ENCODE measurements at regions not wholly inside any gene's neighbourhood (a gene's known extent, or its start where the extent isn't known, plus 50 kb on each side); places are given as distances from the start of the nearest gene placed in this dataset.
"Not testable (repeated sequence)": the region's sequence is repeated elsewhere in the genome, so short reads cannot be mapped to it uniquely, and the experiment has no call there.

DNA sequence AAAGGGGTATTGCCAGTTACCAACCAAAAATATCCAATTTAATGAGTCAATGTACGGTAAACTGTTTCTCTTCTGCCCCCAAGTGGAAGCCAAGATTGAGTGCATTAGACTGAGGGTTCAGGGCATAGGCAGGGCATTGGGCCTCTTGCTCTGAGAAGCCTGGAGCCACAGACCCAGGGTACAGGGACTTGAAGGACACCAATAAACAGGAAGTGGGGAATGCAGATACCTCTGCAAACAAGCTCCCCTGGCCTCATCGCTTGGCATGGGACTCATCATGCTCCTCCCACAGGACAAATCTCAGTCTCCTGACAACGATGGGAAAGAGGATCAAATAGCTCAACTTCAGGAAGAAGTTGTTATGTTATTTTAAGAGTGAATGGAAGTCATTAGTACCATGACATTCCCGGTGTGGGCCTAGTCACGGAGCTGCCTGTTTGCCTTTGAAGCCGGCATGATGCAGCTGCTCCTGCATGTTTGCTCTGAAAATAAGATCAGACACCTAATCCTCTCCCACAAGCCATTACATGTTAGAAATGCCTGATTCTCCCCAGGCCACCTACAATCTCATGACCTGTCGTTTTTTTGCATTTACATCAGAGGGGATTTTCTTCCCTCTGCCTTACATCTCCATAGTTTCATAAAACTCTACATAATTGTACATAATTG is 224.2 kb downstream of the RCHY1 start:
- Histone ChIP-seq H3K27ac (no peak overlapping the region), H3K4me3 (no peak overlapping the region)

DNA sequence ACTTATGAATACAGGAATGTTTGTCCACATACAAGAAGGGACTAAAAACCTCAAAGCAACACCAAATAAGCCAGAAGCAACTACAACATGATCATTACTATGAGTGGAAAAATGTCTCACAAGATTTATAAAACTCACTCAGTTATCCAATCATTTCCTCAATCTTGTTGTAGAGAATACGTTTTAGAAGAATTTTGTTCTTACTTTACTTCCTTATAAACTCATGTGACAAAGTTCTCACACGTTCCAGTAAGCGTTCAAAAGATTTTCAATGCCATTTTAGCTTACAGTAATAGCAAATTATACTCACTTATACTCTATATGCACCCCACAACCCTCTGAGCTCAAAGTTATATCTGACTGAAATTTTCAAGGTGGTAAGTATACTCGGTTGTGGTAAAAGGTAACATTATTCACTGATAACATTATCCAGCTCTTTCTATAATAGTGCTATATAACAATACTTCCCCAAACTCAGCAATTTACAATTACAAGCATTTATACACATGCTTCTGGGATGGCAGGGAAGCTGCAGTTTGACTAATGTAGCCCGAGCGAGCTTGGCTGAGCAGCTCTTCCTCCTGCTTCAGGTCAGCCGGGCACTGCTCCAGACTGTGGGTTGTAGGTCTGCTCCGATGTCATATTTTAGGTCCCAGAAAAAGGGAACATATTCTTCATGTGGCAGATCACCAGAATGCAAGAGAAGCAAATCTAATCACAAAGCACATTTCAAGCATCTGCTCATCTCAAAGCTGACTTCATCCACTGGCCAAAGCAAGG is 226.3 kb downstream of the RCHY1 start:
- Histone ChIP-seq H3K4me3 (no peak overlapping the region), H3K27ac (no peak overlapping the region)

DNA sequence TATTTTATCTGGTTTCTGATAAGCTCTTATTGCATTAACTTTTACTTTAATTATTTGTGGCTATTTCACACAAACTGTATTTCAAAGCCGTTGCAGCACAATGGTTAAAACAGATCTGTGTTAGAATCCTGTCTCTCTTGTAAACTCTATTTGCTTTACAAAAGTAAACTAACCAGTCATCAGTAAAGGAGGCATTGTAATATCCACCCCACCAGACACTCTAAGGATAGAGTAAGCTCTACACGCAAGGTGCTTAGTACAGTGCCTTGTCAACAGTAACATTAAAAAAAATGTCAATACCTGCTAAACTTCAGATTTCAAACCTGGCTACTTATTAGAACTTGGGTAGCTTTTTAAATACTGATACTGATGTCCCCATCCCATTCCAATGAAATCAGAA is 228.4 kb downstream of the RCHY1 start:
- Histone ChIP-seq H3K27ac (no peak overlapping the region), H3K4me3 (no peak overlapping the region)

DNA sequence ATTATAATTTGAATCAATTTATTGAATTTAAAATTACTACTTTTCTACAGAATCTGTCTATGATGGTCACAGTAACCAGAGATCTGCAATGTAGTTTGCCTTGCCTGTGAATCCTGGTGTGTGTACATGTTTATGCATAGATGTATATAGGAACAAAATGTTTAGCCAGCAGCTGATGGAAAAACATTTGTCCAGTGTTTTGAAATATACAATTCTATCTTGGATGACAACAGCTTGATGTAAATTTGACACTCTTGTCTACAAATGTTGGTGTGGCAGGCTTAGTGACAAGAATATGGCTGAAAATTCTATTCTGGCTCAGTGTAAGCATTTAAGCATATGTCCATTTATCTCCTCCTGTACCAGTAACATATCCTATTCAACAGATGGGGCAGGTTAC is 229.4 kb downstream of the RCHY1 start:
- Histone ChIP-seq H3K27ac (no peak overlapping the region), H3K4me3 (no peak overlapping the region)

DNA sequence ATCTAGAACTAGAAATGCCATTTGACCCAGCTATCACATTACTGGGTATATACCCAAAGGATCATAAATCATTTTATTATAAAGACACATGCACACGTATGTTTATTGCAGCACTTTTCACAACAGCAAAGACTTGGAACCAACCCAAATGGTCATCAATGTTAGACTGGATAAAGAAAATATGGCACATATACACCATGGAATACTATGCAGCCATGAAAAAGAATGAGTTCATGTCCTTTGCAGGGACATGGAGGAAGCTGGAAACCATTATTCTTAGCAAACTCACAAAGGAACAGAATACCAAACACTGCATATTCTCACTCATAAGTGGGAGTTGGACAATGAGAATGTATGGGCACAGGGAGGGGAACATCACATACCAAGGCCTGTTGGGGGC is 233.7 kb downstream of the RCHY1 start:
- H3K4me3 ChIP-seq, H3K27ac ChIP-seq: not testable (repeated sequence)

DNA sequence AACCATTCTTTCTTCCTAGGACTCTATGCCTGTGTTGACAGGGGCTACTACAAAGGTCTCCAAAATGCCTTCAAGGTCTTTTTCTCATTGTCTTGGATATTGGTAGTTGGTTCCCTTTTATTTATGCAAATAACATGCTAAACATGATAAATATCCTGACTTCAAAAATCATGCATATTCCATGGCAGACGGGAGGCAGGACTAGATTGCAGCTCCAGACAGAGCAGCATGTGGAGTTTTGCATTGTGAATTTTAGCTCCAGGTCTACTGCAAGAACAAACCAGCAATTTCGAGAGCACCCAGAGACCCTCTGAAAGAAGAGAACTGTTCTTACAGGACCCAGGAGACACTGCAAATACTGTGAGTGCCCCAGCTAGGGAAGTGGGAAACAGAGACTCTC is 254.9 kb downstream of the RCHY1 start:
- no peak overlapping the region for H3K27ac ChIP-seq
- no peak overlapping the region for H3K4me3 ChIP-seq

DNA sequence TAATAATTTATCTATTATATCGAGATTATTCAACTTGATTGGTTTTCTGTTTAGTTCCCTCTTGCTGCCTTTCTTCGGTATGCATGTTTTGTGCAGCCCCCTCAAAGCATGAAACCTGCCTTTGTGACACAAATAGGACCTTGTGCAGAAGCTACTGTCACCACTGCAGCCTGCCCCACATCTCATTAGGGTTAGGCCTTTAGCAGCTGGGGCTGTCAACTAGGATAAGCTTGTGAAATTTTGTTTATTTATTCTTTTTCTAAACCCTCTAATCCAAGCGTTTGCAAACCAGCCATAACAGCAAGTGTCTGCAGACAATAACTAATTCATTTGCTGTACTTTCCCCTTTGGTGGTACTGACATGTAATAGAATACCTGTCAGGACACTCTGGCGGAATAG is 258.9 kb downstream of the RCHY1 start:
- Histone ChIP-seq H3K4me3 (no peak overlapping the region), H3K27ac (no peak overlapping the region)

DNA sequence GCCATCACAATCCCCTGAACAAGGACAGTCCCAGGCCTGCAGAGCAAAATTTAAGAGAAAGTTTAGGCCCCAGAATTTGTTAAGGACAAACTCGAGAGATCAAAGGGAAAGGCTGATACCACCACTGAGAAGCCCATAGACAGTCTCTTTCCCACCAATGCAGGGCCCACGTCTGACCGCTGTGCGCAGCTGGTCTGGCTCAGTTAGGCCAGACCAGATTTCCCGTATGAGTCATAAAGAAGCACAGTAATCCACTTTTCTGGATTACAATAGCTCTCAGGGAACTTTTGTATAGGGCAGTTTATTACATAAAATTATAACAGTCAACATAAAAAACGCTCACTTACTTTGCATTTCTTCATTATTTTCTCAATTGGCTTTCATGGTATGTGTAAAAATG is 259.5 kb downstream of the RCHY1 start:
- Histone ChIP-seq H3K27ac (no peak overlapping the region), H3K4me3 (no peak overlapping the region)

DNA sequence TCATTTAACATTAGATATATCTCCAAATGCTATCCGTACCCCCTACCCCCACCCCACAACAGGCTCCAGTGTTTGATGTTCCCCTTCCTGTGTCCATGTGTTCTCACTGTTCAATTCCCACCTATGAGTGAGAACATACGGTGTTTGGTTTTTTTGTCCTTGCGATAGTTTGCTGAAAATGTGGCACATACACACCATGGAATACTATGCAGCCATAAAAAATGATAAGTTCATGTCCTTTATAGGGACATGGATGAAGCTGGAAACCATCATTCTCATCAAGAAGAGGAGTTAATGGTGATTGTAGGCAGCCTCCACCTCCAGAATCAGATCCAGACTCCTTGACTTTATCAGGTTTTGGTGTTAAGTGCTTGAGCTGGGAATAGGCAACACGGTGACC is 261.1 kb downstream of the RCHY1 start:
- not testable (repeated sequence) for H3K4me3 ChIP-seq, H3K27ac ChIP-seq

DNA sequence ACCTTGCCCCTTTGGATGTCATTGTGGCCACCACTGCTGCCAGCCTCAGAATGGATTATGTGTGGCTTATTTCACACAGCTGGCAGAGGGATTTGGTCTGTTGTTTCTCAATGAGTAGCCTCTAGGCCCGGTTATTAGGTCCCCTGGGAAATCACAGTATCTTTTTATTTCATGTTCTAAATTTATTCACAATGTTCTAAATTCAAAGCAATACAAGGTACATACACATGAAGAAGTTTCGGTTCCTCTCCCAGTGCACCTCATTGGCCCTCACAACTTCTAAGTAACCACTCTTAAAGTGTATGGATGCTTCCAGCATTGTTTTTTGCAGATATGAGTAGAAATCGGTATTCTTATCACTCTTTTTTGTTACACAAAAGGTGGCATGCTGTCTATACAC is 262.7 kb downstream of the RCHY1 start:
- H3K4me3 ChIP-seq = no peak overlapping the region
- no peak overlapping the region for H3K27ac ChIP-seq

DNA sequence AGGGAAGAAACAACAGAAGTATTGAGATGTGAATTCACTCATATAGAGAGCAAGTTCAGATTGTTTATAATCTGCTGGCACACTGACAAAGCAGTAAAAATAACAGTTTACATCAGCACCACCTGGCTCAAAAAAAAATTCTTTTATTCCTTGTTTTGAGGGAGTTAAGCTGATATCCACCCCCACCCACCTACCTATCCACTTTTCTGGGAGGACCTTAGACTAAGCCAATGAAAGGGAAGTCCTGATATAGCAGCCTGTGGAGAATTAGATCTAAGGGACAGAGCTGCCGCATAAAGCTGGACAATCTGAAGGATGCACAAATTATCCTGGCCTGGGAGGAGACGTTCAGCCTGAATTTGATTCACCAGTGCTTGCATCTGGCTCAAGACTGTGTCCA is 264.5 kb downstream of the RCHY1 start:
- no peak overlapping the region for H3K27ac ChIP-seq
- no peak overlapping the region for H3K4me3 ChIP-seq

DNA sequence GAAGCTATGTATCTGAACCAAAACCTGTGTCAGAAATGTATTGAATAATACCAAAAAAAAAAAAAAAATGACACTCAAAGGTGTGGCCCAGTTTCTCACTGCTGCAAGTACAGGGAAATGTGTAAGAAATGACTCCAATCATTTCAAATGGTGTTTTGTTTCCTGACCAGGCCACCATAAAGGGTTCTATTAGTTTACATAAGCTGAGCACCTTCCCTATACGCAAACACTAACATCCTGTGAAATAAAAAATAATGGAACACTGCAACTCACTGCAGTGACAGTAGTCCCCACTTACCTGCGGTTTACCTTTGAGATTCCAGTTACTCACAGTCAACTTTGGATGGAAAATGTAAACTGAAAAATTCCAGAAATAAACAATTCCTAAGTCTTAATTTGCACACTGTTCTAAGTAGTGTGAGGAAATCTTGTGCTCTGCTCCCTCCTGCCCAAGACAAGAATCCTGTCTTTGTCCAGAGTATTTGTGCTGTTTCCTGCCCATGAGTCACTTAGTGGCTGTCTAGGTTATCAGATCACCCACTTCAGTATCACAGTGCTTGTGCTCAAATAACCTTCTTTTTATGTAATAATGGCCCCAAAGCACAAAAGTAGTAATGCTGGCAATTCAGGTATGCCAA is 265.3 kb downstream of the RCHY1 start:
- Histone ChIP-seq H3K4me3 (no peak overlapping the region), H3K27ac (no peak overlapping the region)

DNA sequence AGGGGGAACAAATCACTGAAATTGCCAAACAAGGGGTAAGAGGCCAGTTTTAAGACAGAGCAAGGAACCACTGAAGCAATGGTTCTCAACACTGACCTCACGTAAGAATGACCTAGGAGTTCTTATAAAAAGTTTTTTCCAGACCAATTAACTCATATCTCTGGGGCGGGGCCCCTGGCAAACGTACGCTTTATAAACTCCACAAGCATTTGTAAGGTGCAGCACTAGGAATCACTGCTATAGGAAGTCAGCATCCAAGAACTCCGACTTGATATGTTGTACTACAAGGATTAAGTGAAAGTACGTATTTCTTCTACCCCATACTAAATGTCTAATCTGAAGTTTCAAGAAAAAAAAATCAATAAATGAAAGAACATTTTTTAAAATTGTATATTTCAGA is 269.9 kb downstream of the RCHY1 start:
- Histone ChIP-seq H3K4me3 (no peak overlapping the region), H3K27ac (no peak overlapping the region)

DNA sequence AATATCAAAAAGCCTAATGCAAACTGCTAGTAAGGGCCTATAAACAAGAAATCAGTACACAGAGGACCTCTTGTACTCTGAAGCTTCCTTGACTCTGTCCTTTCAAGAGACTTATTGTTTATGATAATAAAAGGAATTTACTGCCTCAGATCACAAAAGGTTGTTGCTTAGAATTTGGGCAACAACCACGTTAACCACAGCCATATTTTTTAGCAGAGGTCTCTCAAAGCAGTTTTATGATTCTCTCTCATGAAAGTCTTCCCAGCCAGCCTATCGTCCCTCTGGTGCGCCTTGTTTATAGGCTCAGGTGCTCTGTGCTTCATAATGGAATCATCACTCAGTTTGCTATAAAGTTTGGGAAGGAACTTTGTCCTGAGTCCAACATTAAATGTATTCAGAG is 270.6 kb downstream of the RCHY1 start:
- no peak overlapping the region for H3K4me3 ChIP-seq

DNA sequence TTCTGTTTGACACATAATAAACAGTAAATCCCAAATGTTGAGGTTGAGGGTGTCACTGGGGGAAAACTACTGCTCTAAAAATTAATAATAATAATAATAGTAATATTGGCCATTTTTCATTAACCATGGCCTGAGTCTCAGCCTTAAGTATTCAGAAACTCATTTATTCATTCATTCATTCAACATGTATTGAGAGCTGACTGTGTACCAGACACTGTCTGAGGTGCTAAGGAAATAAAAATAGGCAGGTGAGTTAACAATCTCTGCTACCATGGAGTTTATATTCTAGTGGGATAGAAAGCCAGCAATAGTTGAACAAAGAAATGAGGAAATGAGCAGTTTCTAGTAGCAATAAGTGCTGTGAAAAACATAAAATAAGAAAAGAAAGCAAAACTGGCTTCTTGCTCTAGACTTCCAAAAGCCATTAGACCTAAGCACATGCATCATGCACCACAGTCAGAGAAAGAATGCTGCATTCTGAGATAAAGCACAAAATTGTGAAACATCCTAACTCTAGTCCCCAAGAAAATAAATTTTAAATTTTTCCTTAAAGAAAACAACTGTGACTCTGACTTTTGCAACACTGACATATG is 278.7 kb downstream of the RCHY1 start:
- no peak overlapping the region for H3K27ac ChIP-seq

More for the DNA sequence above, 270.6 kb downstream of the RCHY1 start:
- no peak overlapping the region for H3K27ac ChIP-seq

DNA sequence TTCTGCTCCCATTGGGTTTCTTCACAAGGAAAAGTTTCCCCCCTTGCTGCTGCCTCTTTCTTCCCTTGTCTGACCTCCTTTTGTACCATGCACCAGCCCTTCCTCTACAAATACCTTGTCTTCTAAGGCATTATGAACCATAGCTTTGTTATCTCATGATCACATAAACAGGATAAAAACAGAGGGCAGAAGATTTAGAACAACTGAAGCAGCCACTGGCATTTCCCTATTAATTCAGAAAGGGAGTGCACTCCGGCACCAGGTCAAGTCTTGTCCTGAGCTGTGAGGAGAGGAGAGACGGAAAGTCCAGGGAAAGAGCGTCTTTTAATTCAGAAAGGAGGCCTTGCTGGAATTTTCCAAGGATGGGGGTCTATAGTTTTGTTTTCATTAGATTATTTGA is 281.7 kb downstream of the RCHY1 start:
- no peak overlapping the region for H3K27ac ChIP-seq
- no peak overlapping the region for H3K4me3 ChIP-seq

More for the DNA sequence above, 278.7 kb downstream of the RCHY1 start:
- H3K4me3 ChIP-seq = no peak overlapping the region

DNA sequence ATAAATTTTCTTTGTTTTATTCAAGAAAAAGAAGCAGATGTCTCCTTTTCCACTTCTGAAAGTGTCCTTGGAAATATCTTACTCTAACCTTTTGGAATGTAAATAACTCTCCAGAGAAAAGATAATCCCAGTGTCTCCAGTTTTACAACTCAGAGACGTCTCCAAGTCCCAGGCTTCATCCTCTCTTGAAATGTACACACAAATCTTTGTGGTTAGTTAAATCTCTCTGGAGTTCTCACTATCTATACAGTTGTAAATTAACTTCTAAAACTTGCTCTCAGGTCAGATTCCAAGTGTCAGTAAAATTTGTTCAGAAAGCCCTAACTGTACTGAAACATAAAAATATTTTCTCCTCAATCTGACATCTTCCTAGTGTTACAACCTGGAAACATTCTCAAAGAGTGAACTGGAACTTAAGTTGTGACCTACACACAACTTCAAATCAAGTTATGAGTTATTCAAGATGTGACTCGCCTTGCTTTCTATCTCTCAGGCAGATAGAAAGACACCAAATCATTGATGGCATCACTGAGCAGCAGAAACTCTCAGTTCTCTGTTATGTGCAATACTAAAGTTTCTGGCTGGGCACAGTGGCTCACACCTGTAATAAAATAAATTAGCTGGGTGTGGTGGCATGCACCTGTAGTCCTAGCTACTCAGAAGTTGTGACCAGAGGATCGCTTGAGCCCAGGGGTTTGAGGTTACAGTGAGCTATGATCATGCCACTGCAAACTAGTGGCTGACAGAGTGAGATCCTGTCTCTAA is 284.2 kb downstream of the RCHY1 start:
- Histone ChIP-seq H3K27ac (no peak overlapping the region), H3K4me3 (no peak overlapping the region)

DNA sequence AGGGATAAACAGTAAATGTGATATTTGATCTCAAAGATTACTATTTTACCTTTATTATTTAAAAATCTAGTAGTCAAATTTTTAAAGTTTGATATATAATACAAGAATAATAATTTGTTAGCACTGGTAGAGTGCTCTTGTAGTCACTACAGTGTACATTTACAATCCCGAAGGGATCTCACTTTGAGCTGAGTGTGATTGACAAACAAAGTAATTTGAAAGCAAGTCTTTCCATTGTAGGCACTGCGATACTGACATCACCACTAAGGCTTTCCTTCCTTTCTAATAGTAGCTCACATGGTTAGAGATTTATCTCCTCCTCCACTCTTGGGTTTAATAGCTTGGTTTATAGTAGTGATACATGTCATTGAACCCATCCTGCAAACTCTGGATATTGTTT is 280.6 kb downstream of the PARM1 start:
- Histone ChIP-seq H3K4me3 (no peak overlapping the region), H3K27ac (no peak overlapping the region)

DNA sequence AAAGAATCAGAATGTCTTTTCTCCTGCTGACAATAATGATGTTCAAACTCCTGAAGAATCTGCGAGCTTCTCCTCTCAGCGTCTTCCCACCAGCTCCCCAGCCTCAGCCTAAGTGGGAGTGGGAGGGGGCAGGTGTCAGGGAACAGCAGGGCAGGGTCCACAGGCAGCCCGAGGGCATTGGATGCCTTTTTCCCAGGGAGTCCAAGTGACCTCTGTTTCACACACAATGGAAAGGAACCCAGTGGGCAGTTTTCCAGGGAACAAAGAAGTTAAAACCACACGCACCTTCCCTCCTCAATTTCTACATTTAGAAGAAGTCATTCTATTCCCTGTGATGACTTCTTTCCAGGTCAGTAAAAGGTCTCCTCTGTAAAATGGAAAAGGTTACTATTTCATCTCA is 278.5 kb downstream of the PARM1 start:
- no peak overlapping the region for H3K27ac ChIP-seq
- H3K4me3 ChIP-seq = no peak overlapping the region

DNA sequence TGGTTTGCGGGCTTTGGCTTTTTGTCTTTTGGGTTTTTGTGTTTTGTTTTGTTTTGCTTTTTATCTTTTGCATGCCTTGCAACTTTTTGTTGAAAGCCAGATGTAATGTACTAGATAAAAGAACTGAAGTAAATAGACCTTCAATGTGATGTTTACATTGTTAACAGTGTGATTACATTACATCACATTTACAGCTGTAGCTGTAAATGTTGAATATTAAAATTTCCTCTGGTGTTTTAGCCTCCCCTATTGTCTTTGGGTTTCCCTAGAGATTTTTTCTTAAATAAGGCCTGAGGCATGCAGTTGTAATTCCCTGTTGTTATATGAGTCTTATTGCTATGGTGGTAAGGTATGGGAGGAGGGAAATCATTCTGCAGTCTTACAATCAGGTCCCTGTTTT is 275.0 kb downstream of the PARM1 start:
- no peak overlapping the region for H3K4me3 ChIP-seq
- H3K27ac ChIP-seq = no peak overlapping the region

Measured in skin epidermis (tissue), 12 donors.